Aorta (tissue), 5 donors: ENCODE measurements at regions not wholly inside any gene's neighbourhood (a gene's known extent, or its start where the extent isn't known, plus 50 kb on each side); places are given as distances from the start of the nearest gene placed in this dataset.

Experiments
- ATAC-seq: fragments of 200-7000 bp; cut with Tn5 transposase; one replicate; pipeline ENCODE4 v1.9.1; 2022; ENCODE audit warnings: moderate library complexity; ENCODE audit not compliant: low FRiP score
- DNase-seq, 2 donors: peaks; one replicate each; pipeline ENCODE4 v3.0.0-alpha.2; 2020
- H3K27ac ChIP-seq, 2 donors: one replicate each; pipeline ENCODE4 v1.5.1; 2013; ENCODE audit warnings: low read length in 2 of 2, mild to moderate bottlenecking in 2 of 2, moderate library complexity in 2 of 2, control low read depth in 1 of 2, inconsistent platforms in 1 of 2, low read depth in 1 of 2
- H3K27me3 ChIP-seq, 2 donors: one replicate each; pipeline ENCODE4 v1.6.1; 2013; ENCODE audit warnings: control low read depth in 1 of 2, low read length in 1 of 2, mild to moderate bottlenecking in 1 of 2, moderate library complexity in 1 of 2; ENCODE audit not compliant: insufficient read depth in 2 of 2, control insufficient read depth in 1 of 2
- H3K36me3 ChIP-seq, 2 donors: one replicate each; pipeline ENCODE4 v1.6.1; 2013; ENCODE audit warnings: control low read depth in 1 of 2, low read length in 1 of 2, mild to moderate bottlenecking in 1 of 2; ENCODE audit not compliant: insufficient read depth in 2 of 2, control insufficient read depth in 1 of 2
- H3K4me1 ChIP-seq, 2 donors: one replicate each; pipeline ENCODE4 v1.6.1; 2013; ENCODE audit warnings: low read length in 2 of 2, control low read depth in 1 of 2, mild to moderate bottlenecking in 1 of 2, moderate library complexity in 1 of 2; ENCODE audit not compliant: insufficient read depth in 2 of 2, control insufficient read depth in 1 of 2
- H3K4me3 ChIP-seq, 2 donors: one replicate each; pipeline ENCODE4 v1.5.1; 2013; ENCODE audit warnings: low read length in 2 of 2, control low read depth in 1 of 2, mild to moderate bottlenecking in 1 of 2
- H3K9me3 ChIP-seq: one replicate; pipeline ENCODE4 v1.6.1; 2013; ENCODE audit warnings: mild to moderate bottlenecking, low read length; ENCODE audit not compliant: control insufficient read depth
- WGBS, 2 donors: extraction: QIAGEN DNeasy Blood & Tissue Kit; methylation state at CpG; one replicate each; pipeline ENCODE4 v1.1.7; 2013; 5-methylcytosine and 5-hydroxymethylcytosine counted together
- intact Hi-C, 2 donors: fragments of 100-400 bp; cut with DNase I; formaldehyde crosslinking; loops; one replicate each; pipeline versions ENCODE4 v1.14.2 to v1.15.0; 2022
- donor health status: healthy with polysubstance abuse.
- donor health status: Bipolar disorder and iron deficiency.
- donor health status: DM: no; HTN: no; CAD: no.
- donor health status: DM: no; HTN: no; CAD: no.
- donor health status: DM: yes; HTN: yes; CAD: no.

DNA sequence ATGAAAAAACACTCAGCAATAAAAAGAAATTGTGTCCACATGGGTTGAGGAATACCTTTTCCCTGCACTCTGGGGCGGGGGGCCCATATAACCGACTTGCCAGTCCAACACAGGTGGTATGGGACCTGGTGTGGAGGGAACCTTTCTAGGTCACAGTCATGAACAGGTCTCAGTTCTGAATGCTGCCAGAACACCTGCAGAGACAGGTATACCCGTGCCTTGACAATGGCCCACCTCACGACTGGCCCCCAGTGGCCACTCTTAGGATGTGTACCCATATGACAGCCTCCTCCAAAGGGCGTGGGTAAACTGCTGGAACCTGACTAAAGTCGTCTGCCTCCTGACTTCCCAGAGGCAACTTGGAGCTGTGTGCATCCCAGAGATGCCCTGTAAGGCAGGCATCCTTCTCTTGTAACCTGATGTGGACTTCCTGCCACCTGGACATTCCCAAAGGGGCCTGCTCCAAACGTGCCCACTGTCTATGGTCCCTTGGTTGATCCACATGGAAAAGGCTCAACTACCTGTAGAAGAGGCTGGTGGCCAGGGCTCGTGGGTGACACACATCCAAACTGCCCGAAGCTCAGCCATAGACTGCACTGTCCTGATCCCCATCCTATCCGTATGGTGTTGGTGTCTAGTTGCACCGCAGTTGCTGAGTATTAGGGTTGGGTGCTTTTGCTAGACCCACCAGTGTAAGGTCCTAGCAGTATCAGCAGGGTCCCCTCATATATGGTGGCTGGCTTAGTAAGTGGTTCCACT lies 859.3 kb downstream of the BRD1 start:
- no peaks in the 10 kb centered on the region for H3K36me3 ChIP-seq
- no peak overlapping the region for H3K4me3 ChIP-seq
- no peak overlapping the region for H3K27ac ChIP-seq
- no peaks in the 10 kb centered on the region for H3K4me1 ChIP-seq
- H3K9me3 ChIP-seq: no peaks in the 10 kb centered on the region
- no peak for ATAC-seq
- peak in 1 of 2 donors; percentile 34 for DNase-seq
- no peaks in the 10 kb centered on the region for H3K27me3 ChIP-seq
- intact Hi-C loops: no loop called here
- 65 to 68% methylated on average over 11 of the region's 11 CpGs for WGBS, 2 donors

DNA sequence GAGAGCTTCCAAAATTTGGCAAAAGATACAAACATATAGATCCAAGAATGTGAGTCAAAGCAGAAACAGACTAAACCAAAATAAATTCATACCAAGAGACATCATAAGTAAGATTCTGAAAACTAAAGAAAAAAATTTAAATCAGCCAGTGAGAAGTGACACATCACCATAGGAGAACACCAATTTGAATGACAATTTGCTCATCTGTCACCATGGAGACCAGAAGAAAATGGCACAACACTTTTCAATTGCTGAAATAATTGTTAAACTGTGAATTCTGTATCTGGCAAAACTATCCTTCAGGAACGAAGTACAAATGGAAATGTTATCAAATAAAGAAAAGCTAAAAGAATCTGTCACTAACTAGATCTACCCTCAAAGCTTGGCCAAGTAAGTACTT lies 864.3 kb downstream of the BRD1 start:
- WGBS, 2 donors: 32 to 50% methylated on average over 1 of the region's 1 CpG

DNA sequence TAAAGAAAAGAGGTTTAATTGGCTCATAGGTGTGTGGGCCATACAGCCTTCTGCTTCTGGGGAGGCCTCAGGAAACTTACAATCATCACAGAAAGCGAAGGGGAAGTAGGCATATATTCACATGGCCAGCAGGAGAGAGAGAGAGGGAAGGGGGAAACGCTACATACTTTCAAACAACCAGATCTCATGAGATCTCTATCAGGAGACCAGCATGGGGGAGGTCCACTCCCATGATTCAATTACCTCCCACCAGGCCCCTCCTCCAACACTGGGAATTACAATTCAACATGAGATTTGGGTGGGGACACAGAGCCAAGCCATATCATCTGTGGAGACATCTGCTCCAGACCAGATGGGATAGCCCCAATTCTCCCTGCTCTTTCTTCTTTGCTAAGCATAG lies 866.0 kb downstream of the BRD1 start:
- H3K27ac ChIP-seq: no peak overlapping the region
- ATAC-seq (no peak), DNase-seq (no peak)
- no peaks in the 10 kb centered on the region for H3K36me3 ChIP-seq
- intact Hi-C loops: no loop called here
- no peaks in the 10 kb centered on the region for H3K27me3 ChIP-seq
- H3K4me3 ChIP-seq: no peak overlapping the region
- no peaks in the 10 kb centered on the region for H3K4me1 ChIP-seq
- 92 to 97% methylated on average over 2 of the region's 2 CpGs for WGBS, 2 donors
- no peaks in the 10 kb centered on the region for H3K9me3 ChIP-seq

More for the DNA sequence above, 864.3 kb downstream of the BRD1 start:
- Histone ChIP-seq H3K36me3 (no peaks in the 10 kb centered on the region), H3K9me3 (no peaks in the 10 kb centered on the region), H3K27me3 (no peaks in the 10 kb centered on the region), H3K27ac (no peak overlapping the region), H3K4me3 (no peak overlapping the region), H3K4me1 (no peaks in the 10 kb centered on the region)
- intact Hi-C loops: no loop called here
- ATAC-seq (no peak), DNase-seq (no peak)

DNA sequence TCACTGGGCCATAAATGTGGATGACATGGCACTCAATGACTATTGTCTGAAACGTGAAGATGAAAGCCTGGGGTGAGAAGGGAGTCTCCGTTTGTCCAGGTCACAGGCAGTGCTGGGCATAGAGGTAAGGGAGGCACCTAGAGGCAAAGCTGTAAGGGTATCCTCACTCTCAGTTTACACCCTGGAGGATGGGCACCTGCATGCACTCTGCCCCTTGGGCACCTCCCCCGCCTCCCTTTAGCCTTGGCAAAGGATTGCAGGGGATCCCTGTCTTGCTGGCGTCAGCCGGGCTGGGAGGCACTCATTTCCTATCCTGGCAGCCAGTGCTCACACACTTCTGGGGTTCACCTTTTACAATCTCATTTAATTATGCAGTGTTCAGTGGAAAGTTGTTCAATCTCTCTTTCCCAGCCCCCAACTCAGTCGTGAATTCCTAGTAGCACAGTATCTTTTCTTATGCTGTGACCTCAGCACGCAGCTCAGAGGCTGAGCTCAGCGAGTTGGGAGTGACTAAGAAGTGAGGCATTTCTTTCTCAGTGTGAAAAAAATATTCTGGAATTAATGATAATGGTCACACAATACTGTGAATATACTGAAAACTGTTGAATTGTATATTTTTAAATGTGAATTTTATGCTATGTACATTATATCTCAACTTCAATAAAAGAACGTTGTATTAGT lies 866.6 kb downstream of the BRD1 start:
- Histone ChIP-seq H3K27me3 (no peaks in the 10 kb centered on the region), H3K36me3 (no peaks in the 10 kb centered on the region), H3K4me1 (no peaks in the 10 kb centered on the region), H3K27ac (no peak overlapping the region), H3K4me3 (no peak overlapping the region), H3K9me3 (no peaks in the 10 kb centered on the region)
- ATAC-seq (no peak), DNase-seq (peak in 1 of 2 donors; percentile 34)
- WGBS, 2 donors: 41 to 49% methylated on average over 9 of the region's 9 CpGs
- intact Hi-C loops: no loop called here

DNA sequence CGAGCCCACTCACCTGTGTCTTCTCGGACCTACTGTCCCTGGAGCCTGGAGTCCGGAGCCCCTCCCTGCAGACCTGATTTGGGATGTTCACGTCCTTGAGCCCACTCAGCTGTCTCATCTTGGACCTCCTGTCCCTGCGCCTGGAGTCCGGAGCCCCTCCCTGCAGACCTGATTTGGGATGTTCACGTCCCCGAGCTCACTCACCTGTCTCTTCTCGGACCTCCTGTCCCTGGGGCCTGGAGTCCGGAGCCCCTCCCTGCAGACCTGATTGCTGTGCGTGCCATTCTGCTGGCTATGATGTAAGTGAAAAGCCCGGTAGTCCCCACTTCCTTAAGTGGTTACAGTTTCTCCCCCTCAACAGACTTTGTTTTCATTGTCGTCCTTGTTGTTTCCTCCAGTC lies 867.1 kb downstream of the BRD1 start:
- Histone ChIP-seq H3K27ac (no peak overlapping the region), H3K4me3 (no peak overlapping the region), H3K27me3 (no peaks in the 10 kb centered on the region), H3K4me1 (no peaks in the 10 kb centered on the region), H3K9me3 (no peaks in the 10 kb centered on the region), H3K36me3 (no peaks in the 10 kb centered on the region)
- ATAC-seq (no peak), DNase-seq (no peak)
- intact Hi-C loops: no loop called here
- WGBS, 2 donors: 77 to 81% methylated on average over 13 of the region's 13 CpGs

DNA sequence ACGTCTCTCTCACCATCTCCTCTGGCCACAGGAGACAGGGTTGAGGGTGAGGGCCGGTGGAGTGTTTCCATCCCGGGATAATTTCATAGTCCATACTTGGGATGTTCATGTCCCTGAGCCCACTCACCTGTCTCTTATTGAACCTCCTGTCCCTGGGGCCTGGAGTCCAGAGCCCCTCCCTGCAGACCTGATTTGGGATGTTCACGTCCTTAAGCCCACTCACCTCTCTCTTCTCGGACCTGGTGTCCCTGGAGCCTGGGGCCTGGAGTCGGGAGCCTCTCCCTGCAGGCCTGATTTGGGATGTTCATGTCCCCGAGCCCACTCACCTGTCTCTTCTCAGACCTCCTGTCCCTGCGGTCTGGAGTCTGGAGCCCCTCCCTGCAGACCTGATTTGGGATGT lies 868.2 kb downstream of the BRD1 start:
- intact Hi-C loops: no loop called here
- DNase-seq (peak; percentile 24 to 32), ATAC-seq (no peak)
- Histone ChIP-seq H3K27ac (no peak overlapping the region), H3K4me3 (no peak overlapping the region), H3K36me3 (no peaks in the 10 kb centered on the region), H3K9me3 (no peaks in the 10 kb centered on the region), H3K4me1 (no peaks in the 10 kb centered on the region), H3K27me3 (no peaks in the 10 kb centered on the region)
- WGBS, 2 donors: 94 to 96% methylated on average over 8 of the region's 8 CpGs

DNA sequence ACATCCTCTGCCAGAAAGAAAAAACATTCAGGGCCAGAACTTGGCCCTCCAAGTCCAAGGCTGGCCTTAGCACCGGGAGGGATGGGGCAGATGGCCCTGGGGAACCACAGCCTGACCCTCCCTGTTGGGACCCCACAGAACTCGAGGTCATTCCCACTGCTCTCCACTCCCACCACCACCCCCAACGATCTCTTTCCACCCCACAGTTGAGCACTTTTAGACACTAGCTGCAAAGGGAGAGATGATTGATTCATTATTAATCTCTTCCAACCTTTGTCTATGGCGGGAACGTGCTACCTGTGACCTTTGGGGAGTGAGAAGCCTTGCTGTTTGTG lies 869.7 kb downstream of the BRD1 start:
- Histone ChIP-seq H3K27me3 (no peaks in the 10 kb centered on the region), H3K36me3 (no peaks in the 10 kb centered on the region), H3K4me3 (no peak overlapping the region), H3K9me3 (no peaks in the 10 kb centered on the region), H3K27ac (no peak overlapping the region), H3K4me1 (no peaks in the 10 kb centered on the region)
- ATAC-seq (no peak), DNase-seq (peak in 1 of 2 donors; percentile 12)
- WGBS, 2 donors: 89 to 95% methylated on average over 5 of the region's 5 CpGs
- intact Hi-C loops: no loop called here

DNA sequence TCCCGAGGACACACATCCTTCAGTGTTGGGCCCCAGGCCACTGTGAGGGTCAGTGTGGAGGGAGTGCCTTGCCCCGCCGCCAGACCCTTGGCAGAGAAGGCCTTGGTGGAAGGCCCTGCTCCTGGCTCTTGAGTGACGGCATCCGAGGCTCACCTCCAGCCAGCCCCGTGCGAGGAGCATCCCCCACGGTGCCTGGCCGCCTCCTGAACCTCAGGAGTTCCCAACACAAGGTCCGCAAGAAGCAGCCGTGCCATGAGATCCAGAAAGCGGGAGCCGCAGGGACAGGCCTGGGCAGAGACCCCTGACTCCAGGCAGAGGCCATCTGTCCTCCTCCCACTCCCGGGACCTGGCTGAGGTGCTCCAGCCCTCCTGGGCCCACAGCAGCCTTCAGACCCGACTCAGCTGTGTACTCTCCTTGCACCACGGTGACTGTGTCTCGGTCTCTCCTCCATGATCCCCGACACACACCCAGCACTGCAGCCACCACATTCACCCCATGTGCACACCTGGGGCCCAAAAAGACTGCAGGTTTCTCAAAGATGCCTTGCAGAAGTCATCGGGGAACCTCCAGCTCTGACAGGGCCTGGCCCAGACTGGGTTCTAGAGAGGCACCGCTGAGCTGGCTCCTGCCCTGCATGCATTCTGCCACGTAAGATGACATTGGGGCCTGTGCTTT lies 870.2 kb downstream of the BRD1 start:
- H3K27ac ChIP-seq: no peak overlapping the region
- DNase-seq (peak in 1 of 2 donors; percentile 75), ATAC-seq (peak; percentile 46)
- no peak overlapping the region for H3K4me3 ChIP-seq
- H3K4me1 ChIP-seq: no peaks in the 10 kb centered on the region
- WGBS, 2 donors: 95 to 97% methylated on average over 21 of the region's 21 CpGs
- H3K36me3 ChIP-seq: no peaks in the 10 kb centered on the region
- H3K27me3 ChIP-seq: no peaks in the 10 kb centered on the region
- intact Hi-C loops: no loop called here
- H3K9me3 ChIP-seq: no peaks in the 10 kb centered on the region
